HG03045 (cell line): ENCODE measurements at regions not wholly inside any gene's neighbourhood (a gene's known extent, or its start where the extent isn't known, plus 50 kb on each side); places are given as distances from the start of the nearest gene placed in this dataset.

Source experiments
- ATAC-seq: cut with Tn5 transposase; IDR thresholded peaks from one replicate; pipeline ENCODE4 v1.9.1; 2021; ENCODE audit warnings: mild to moderate bottlenecking, moderate library complexity; ENCODE audit not compliant: unreplicated experiment

DNA sequence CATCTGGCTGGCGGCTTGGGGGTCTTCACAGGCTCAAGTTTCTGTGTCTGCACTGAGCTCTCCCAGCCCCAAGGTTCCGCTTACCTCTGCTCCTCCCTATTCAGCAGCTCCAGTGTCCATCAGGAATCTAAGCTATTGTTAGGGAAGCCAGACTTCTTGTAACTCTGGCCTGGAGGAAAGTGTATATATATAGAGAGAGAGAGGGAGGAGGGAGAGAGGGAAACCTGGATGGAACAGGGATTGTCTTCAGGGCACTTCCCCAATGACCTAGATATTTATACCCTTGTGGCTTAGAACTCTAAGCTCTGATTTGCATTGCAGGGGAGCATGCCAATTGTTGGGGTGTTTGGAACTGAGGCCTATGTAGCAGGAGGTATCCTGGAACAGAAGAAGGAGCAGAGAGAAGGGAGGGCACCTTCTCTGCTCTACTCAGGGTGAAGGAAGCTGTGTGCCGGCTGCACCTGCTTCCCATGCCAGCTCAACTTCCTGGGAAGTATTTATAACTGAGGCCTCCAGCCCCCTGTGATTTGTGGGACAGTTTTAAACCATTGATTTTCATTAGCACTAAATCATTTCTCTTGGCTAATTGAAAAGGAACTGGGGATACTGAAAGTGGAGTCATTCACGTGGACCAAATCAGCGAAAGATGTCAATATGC is 70.9 kb downstream of the NAV1 start:
- no peak for ATAC-seq

DNA sequence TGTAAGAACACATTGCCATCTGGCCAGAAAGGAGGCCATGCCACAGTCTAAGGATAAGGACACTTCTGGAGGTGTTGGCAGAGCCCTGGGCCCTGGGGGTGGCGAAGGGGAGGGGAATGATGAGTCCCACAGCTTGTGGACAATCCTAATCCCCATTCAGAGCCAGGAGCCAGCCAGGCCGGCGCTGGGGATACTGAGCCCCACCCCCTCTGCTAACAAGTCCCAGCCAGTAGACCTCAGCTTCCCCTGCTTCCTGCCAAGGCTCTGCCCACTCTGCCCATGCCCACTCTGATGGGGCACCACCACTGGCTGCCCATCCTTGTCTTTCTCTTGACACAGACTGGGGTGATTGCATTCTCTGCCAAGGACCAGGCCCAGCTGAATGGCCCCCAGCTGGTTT is 71.9 kb downstream of the NAV1 start:
- no peak for ATAC-seq

DNA sequence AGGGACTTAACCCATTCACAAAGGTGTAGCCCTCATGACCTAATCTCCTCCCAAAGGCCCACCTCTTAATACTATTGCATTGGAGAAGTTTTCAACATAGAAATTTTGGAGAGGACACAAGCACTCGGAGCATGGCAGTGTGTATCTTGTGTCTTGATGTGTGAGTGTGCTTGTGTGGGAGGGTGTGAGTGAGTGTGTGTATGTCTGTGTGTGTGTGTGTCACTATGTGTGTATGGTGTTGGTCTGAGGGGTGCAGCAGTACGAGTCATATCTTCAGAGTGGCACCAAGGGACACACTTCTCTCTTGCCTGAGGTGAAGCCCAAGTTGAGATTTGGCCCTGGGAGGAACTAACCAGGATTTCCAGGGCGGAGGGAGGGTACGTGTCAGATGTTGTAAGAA is 73.7 kb downstream of the NAV1 start:
- ATAC-seq, result no peak

DNA sequence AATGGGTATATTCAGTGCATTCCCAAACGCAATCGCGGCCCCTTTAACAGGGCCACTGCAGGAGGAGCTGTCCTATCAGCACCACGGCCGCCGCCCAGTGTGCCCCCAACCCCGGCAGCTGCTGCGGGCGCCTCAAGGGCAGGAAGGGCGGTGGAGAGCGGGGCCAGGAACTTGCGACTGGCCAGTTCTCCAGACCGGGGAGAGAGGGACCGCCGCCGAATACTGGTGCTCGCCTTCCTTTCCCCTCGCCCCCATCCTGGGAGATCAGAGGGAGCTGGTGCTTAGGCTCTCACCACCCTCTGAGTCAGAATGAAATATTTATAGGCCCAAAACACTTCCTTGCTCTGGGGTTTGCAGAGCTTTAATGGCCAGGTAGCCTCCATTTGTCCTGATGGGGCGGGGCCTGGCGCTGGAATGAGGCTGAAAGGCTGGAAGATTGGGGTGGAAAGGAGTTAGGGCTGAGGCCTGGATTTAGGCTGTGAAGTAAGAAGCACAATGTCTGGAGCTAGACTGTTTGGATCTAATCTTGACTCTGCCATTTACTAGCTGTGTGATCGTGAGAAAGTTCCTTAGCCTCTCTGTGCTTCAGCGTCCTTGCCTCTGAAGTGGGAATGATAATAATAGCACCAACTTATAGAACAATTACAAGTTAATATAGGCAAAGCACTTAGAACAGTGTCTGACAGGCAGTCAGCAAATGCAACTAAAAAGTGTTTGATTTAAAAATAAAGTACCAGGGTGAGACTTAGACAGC is 75.5 kb downstream of the NAV1 start:
- ATAC-seq, result no peak

DNA sequence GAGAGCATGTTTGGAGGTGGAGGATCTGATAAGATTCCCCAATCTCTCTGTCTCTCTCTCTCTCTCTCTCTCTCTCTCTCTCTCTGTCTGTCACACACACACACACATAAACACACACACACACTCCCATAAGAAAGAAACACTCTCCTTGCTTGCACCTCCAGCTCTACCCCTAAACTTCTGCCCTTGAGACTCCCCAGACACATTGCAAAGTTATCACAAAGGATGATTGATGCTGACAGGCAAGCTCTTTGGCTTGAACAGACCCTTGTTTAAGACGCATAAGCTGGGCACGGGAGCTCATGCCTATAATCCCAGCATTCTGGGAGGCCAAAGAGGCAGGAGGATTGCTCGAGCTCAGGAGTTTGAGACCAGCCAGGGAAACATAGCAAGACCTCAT is 78.2 kb downstream of the NAV1 start:
- no peak for ATAC-seq

DNA sequence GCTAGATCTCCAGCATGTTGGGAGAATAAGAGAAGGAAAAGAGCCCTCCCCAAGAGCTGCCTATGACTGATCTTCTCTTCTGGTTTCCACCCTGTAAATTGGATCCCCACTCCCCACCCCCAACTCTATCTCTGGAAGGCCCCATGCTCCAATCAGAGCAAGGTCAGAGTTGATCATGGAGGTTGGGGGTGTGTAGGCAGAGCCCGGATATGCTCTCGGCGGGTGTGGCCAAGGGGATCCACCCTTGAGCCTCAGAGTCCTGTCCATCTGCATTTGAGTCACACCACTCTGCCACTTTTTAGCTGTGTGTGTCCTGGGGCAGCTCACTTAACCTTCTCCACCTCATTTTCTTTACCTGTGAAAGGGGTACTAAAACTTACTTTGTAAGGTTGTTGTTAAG is 79.5 kb downstream of the NAV1 start:
- no peak for ATAC-seq

DNA sequence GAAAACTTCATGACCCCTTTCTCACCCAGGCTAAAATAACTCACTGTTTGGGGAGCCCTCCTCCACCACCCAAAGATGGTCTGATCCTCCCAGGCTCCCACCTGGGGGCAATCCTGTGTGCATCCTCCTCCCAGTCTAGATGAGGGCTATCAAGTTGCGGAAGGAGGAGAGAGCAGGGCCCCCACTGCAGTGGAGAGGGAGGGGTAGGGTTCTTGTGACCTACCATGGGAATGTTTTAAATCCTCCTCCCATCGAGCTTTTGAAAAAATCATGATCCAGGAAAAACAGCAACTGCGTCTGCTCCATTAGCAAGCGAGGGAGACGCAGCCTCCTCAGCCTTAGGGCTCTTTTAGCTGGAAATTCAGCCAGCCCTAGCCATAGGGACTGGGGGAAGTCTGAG is 80.0 kb downstream of the NAV1 start:
- ATAC-seq, result no peak

DNA sequence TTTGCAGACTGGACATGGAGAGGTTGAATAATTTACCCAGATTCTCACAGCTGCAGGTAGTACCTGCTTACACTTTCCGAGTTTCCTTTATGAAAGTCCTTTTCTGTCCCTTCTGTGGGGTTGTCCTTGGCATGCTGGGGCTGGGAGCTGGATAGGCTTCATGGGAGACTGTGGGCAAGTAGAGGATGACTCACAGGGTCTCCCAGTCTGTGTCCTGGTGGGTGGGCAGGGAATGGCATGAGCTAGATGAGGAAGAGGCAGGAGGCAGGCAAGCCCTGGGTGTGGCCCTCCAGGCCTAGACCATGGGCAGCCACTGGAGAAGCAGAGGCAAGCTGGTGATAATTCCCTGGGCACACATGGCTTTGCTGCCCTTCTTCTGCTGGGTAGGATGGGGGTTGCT is 80.6 kb downstream of the NAV1 start:
- no peak for ATAC-seq

DNA sequence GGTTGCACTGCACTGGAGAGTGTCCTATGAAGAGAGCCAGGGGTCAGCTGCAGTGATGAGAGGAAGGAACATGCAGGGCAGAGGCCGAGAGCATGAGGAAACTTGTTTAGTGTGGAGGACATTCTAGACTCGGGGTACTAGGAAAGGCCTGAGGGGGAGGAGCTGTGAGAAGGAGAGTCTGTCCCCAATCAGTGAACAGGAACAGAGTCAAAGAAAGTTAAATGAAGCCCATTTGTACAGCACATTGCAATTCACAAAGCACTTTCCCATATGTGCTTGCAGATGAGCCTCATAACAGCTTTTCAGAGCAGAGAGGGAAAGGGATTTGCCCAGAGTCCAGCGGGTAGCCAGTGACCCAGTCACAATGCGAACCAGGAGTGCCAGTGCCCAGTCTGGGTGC is 83.4 kb downstream of the NAV1 start:
- ATAC-seq, result no peak

DNA sequence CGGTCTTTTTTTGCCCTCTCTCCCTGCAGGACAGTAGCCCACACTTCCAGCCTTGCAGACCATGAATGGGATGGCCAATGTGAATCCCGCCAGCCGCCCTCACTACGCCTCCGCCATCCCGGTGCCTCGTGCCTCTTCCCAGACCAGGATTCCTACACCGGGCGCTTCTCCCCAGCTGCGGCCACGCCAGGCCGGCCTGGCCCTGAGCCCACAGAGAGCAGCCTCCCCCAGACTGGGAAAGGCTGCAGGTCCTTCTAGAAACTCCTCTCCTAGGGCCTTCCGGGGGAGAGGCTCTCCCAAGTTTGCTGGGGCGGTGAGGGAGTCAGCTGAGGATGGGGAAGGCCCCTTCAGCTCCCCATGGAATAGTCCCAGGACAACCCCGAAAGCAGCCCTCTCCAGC is 83.9 kb downstream of the NAV1 start:
- no peak for ATAC-seq

DNA sequence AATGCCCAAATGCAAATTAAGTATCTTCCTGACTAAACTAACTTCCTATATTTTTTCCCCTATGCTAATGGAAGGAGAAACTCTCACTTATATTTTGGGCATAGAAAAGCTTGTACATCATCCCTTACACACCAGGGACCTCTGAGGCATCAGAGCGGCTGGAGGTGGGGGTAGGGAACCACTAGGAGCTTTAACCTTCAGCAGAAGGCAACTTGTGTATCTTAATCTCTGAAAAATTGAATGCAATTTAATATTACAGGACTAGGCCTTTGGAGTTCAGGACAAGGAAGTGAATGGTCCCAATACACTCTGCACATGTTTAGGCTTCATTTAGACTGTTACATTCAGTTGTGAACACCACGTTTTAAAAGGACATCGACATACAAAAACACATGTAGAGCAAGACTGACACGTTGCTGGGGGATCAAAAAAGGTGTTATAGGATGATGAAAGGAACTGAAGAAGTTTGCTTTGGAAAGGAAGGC is 85.9 kb downstream of the NAV1 start:
- ATAC-seq, result no peak

DNA sequence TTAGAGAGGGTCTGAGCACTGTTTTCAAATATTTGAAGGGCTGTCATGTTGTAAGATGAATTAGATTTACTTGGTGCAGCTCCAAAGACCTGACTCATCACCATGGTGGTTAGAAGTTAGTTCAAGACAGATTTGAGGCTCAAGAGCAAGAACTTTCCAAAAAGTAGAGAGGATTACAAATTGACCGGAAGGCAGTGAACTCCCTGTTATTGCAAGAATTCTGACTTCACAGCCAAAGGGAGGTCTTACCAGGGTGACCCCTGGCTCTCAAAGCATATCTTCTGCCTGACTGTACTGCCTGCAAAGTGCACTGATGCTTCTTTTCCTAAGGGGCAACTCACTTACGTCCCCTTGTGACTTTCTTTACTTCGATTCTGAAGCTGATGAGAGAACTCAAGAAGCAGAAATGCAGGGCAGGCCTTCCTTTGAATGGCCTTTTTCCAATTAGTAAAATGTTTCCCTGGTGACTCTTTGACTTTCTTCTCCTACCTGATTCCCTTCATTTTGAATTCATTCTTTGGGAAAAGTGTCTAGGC is 86.4 kb downstream of the NAV1 start:
- no peak for ATAC-seq

DNA sequence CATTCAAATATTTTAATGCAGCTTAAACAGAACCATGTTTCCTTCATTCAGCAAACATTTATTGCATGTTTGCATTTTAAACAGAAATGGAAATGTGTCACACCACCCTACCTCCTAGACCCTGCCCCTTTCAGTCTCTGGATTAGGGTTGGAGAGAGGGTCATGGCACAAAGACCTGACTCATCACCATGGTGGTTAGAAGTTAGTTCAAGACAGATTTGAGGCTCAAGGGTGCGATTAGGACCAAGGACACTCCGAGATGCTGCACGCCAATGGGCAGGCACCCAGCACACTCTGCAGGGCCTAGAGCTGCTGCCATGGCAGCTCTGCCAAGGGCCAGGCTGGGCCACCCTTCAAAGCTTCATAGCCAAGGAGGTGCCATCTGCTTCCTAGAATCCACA is 86.9 kb downstream of the NAV1 start:
- ATAC-seq, result no peak

DNA sequence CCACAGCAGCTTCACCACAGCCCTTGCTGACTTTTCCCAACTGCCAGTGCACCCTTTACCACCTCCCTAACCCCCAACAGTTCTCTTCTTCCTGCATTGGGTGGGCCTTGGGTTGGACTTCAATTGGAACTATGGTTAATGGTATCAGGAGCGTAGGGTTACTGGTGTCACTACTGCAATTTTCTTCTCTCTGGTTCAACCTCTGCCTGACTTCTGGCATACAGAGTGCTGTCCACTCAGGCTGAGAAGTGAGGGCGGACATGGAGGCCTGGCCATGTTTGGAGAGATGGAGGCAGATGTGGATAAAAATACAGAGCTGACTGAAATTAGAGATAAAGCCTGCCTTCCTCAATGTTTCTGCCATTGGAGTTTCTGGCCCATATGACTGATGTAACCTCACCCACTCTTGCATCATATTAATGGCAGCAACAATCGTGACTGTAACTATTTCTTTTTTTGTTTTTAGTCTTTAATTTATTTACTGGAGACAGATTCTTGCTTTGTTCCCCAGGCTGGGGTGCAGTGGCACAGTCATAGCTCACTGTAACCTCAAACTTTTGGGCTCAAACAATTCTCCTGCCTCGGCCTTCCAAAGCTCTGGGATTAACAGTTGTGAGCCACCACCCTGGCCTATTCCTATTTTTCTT is 87.8 kb downstream of the NAV1 start:
- no peak for ATAC-seq

DNA sequence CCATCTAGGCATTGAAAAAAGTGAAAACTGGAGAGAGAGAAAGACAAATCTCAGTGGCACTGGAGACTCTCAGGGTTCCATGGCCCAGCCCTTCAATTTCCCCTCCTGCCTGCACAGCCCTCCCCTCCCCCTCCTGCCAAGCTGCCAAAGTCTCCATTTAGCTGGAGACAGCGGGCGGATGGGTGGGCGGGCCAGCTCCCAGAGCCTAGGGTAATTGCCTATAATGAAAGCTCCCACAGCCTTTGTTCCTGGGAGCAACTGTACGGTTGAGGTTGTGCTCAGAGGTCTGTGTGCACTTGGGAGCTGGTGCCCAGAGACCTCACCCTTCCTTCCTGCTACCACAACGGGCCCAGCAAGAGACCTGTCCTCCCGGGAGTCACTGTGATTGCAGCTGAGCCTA is 89.6 kb downstream of the NAV1 start:
- no peak for ATAC-seq

DNA sequence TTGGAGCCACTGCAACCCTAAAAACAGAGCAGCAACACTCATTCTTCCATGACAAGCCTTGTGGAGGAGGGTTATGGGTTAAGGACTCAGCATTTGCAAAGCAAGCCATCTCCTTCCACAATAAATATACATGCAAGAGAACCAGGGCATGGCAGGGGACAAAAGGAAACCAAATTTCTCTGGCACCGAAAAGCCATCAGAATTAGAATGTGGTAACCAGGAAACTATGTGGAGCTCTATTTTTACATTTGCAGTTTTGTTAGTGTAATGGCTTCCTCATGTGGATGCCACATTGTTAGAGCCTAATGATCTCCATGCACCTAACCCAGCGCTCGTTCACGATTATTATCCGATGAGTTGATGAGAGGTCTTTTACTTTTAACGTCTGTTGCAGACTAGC is 91.7 kb downstream of the NAV1 start:
- no peak for ATAC-seq

DNA sequence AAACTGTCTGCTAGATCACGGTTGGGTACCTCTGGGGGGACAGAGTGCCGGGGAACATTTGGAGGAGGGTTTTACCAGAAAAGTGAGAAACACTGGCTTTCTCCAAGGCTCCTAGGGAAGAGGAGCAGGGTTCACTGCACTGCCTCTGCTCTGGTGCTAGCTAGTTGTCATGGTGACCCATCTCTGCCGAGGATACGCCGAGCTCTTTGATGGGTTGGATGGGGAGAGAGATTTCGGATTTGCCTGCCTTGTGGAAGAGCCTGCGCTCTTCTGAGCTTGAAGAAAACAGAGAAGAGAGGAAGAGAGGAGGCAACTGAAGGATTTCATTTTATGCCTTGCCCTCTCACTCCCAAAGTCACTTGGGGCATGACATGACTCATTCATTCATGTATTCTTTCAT is 92.1 kb downstream of the NAV1 start:
- no peak for ATAC-seq

DNA sequence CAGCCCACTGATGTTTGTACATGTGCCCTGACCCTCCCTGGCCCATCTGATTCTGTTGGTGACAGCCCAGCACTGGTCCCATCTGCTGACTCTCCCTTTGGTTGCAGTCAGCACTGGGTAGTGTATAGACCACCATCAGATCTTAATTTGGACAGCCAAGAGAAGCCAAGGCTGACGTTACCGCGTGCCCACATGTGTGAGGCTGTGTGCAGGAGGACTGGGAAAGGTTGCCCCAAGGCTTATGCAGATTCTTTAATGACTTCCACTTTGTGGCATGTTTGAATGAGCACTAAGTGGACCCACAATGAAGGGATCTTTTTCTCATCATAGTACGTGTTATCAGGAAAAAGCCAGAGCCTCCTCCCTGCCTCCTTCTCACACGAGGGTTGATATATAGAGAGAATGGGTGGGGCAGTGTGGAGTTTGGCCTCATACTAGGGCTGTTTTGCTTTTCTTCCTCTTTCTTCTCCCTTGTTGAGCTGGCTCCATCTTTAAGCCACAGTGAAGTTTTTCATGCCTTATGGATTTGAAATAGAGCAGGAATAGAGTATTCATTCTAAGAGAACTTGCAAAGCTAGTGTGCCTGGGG is 93.5 kb downstream of the NAV1 start:
- no peak for ATAC-seq

DNA sequence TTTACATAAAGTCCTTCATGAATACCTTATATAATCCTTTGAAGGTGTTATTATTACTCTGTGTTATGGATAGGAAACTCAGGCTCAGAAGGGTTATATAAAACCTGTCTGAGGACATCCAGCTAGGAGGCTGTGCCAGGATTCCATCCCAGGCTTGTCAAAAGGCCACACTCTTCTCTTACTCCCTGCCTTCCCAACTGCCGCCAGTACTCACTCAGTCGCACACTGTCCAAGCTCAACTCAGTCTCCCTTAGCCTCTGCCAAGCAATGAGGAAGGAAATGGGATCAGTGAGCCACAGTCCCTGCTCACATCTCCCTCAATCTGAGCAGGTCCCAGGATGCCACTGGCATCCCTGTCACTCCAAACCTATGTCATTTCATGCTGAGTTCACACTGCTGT is 94.4 kb downstream of the NAV1 start:
- no peak for ATAC-seq

DNA sequence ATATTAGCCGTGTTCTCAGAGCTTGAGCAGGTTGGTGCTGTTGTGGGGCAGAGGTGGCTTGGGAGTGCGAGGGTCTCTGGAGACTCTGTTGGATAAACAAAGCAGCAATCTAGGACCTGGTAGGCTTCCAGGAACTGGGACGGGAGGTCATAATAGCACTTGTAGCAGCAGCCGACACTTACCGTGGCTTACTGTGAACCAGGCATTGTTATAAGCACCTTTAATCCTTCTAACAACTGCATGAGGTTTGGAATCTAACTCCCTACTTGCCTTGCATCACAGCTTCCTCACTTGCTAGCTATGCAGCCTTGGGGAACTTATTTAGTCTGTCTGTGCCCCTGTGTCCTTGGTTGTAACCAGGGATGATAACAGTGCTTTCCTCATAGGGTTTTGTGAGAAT is 94.9 kb downstream of the NAV1 start:
- no peak for ATAC-seq

DNA sequence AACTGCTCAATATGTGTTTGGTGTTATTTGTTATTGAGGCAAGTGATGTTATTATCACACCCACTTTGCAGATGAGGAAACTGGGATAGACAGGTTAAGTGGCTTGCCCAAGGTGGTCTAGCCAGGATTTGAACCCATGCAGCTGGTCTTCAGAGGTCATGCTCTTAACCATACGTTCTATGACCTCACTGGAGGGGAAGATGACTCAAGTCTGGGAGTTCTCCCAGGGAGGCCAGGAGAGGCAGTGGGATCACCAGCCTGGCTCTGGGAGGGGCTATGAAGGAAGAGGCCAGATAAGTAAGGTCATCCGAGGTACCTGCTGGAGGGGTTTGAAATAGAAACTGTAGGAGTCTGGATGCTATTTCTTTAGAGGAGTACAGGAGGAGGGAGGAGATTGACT is 95.3 kb downstream of the NAV1 start:
- no peak for ATAC-seq

DNA sequence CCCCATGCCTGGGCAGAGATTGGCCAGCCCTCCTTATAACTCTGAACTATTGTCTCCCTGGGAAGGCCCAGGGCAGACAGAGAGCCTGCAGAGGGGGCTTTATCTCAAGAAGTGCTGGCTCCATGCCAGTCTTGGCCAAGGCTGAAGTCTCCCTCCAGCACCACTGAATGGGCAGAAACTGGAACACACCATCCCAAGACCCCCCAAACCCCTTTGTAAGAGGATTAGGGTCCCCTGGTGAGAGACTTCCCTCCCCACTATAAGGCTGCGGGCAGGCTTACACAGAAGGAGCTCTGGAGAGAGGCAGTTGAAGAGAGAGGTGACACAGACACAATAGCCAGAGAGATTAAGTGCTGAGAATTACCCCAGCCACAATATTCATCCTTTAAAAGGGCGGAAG is 97.2 kb downstream of the NAV1 start:
- no peak for ATAC-seq
